Hepatocyte (in vitro differentiated cells): ENCODE measurements at regions not wholly inside any gene's neighbourhood (a gene's known extent, or its start where the extent isn't known, plus 50 kb on each side); places are given as distances from the start of the nearest gene placed in this dataset.

Experiments used
- DNase-seq: peaks from one replicate; pipeline ENCODE4 v3.0.0-alpha.2; 2016; ENCODE audit warnings: low spot score
- H2AFZ ChIP-seq: fragments of 200-600 bp; sonication (generic); 2 replicates; pipeline ENCODE4 v1.6.0; 2016; ENCODE audit warnings: antibody characterized with exemption, mild to moderate bottlenecking
- H3K27ac ChIP-seq: fragments of 200-600 bp; sonication (generic); 2 replicates; pipeline ENCODE4 v1.5.1; 2016; ENCODE audit warnings: mild to moderate bottlenecking
- H3K27me3 ChIP-seq: fragments of 200-600 bp; sonication (generic); 2 replicates; pipeline ENCODE4 v1.6.1; 2016
- H3K36me3 ChIP-seq: fragments of 200-600 bp; sonication (generic); replicated peaks from 2 replicates; pipeline ENCODE4 v1.5.1; 2016; ENCODE audit warnings: low read depth; ENCODE audit not compliant: insufficient read depth
- H3K4me1 ChIP-seq: fragments of 200-600 bp; sonication (generic); 2 replicates; pipeline ENCODE4 v1.5.1; 2016; ENCODE audit warnings: mild to moderate bottlenecking, moderate library complexity; ENCODE audit not compliant: insufficient read depth
- H3K4me2 ChIP-seq: fragments of 200-600 bp; sonication (generic); 2 replicates; pipeline ENCODE4 v1.6.0; 2016
- H3K4me3 ChIP-seq: fragments of 200-600 bp; sonication (generic); 2 replicates; pipeline ENCODE4 v1.5.1; 2016; ENCODE audit warnings: mild to moderate bottlenecking
- H3K79me2 ChIP-seq: fragments of 200-600 bp; sonication (generic); 2 replicates; pipeline ENCODE4 v1.6.0; 2017; ENCODE audit warnings: mild to moderate bottlenecking
- H3K9me2 ChIP-seq: fragments of 200-600 bp; sonication (generic); replicated peaks from 2 replicates; pipeline ENCODE4 v1.6.0; 2017; ENCODE audit warnings: mild to moderate bottlenecking; ENCODE audit not compliant: insufficient read depth
- H3K9me3 ChIP-seq: fragments of 200-600 bp; sonication (generic); 2 replicates; pipeline ENCODE4 v1.5.1; 2016; ENCODE audit warnings: low read depth, mild to moderate bottlenecking
- H4K20me1 ChIP-seq: fragments of 200-600 bp; sonication (generic); 2 replicates; pipeline ENCODE4 v1.6.0; 2016; ENCODE audit warnings: mild to moderate bottlenecking; ENCODE audit not compliant: insufficient read depth, poor library complexity, severe bottlenecking
- CTCF ChIP-seq: fragments of 200-600 bp; sonication (generic); IDR thresholded peaks from 2 replicates; pipeline ENCODE4 v1.5.1; 2016; ENCODE audit warnings: antibody characterized with exemption, mild to moderate bottlenecking; ENCODE audit not compliant: poor library complexity
- EZH2 ChIP-seq: fragments of 200-600 bp; sonication (generic); IDR thresholded peaks from 2 replicates; pipeline ENCODE4 v1.6.1; 2016; ENCODE audit warnings: antibody characterized with exemption, mild to moderate bottlenecking, borderline replicate concordance
- EZH2phosphoT487 ChIP-seq: fragments of 200-600 bp; sonication (generic); IDR thresholded peaks from one replicate; pipeline ENCODE4 v1.6.1; 2018; ENCODE audit warnings: antibody characterized with exemption, mild to moderate bottlenecking, low read depth, moderate library complexity; ENCODE audit not compliant: unreplicated experiment, severe bottlenecking
- WGBS: methylation state at CpG from one replicate; pipeline ENCODE4 v1.1.6; 2016; ENCODE audit warnings: low lambda C conversion rate; ENCODE audit errors: missing lambda C conversion rate; 5-methylcytosine and 5-hydroxymethylcytosine counted together

- Histone ChIP-seq H3K27me3 (no peaks in the 10 kb centered on the region), H3K4me3 (no peak overlapping the region), H3K79me2 (no peaks in the 10 kb centered on the region), H3K4me2 (no peak overlapping the region), H3K9me3 (no peaks in the 10 kb centered on the region), H3K27ac (no peak overlapping the region), H3K4me1 (peaks cover 4% of the 10 kb centered on the region), H3K36me3 (no peaks in the 10 kb centered on the region), H4K20me1 (no peaks in the 10 kb centered on the region), H3K9me2 (no peaks in the 10 kb centered on the region), H2AFZ (no peak overlapping the region)
- TF ChIP-seq EZH2 (no peak), EZH2phosphoT487 (no peak), CTCF (no peak)
- DNase-seq: no peak
- WGBS: 38% methylated on average over 2 of the region's 2 CpGs
Observed at GRCh38 chr1:55280731-55281130, 65.6 kb upstream of the USP24 start.

GRCh38 chr1:55279627-55280026, 64.5 kb upstream of the USP24 start:
- TF ChIP-seq EZH2 (no peak), CTCF (no peak), EZH2phosphoT487 (no peak)
- no peaks in the 10 kb centered on the region for H3K4me1 ChIP-seq
- H3K27me3 ChIP-seq: no peaks in the 10 kb centered on the region
- H3K9me2 ChIP-seq: no peaks in the 10 kb centered on the region
- H3K27ac ChIP-seq: no peak overlapping the region
- H2AFZ ChIP-seq: no peak overlapping the region
- no peaks in the 10 kb centered on the region for H4K20me1 ChIP-seq
- H3K79me2 ChIP-seq: no peaks in the 10 kb centered on the region
- no peak overlapping the region for H3K4me2 ChIP-seq
- DNase-seq: no peak
- H3K4me3 ChIP-seq: no peak overlapping the region
- H3K9me3 ChIP-seq: no peaks in the 10 kb centered on the region
- H3K36me3 ChIP-seq: no peaks in the 10 kb centered on the region
- WGBS: 84% methylated on average over 3 of the region's 3 CpGs

GRCh38 chr1:55278378-55278777, 63.2 kb upstream of the USP24 start:
- no peak for DNase-seq
- no peaks in the 10 kb centered on the region for H3K79me2 ChIP-seq
- H3K4me3 ChIP-seq: no peak overlapping the region
- H3K27ac ChIP-seq: no peak overlapping the region
- H3K9me2 ChIP-seq: no peaks in the 10 kb centered on the region
- WGBS: 47% methylated on average over 2 of the region's 2 CpGs
- no peak overlapping the region for H3K4me2 ChIP-seq
- no peaks in the 10 kb centered on the region for H4K20me1 ChIP-seq
- no peaks in the 10 kb centered on the region for H3K9me3 ChIP-seq
- H3K36me3 ChIP-seq: no peaks in the 10 kb centered on the region
- TF ChIP-seq EZH2phosphoT487 (no peak), EZH2 (no peak), CTCF (no peak)
- H3K27me3 ChIP-seq: no peaks in the 10 kb centered on the region
- no peaks in the 10 kb centered on the region for H3K4me1 ChIP-seq
- no peak overlapping the region for H2AFZ ChIP-seq
